GM23338 (cell line): ENCODE measurements at regions not wholly inside any gene's neighbourhood (a gene's known extent, or its start where the extent isn't known, plus 50 kb on each side); places are given as distances from the start of the nearest gene placed in this dataset.

Source experiments
- CREB1 ChIP-seq: fragments of 250-450 bp; sonication (Bioruptor Pico); IDR thresholded peaks from 2 replicates; pipeline ENCODE4 v1.5.0; 2020; ENCODE audit warnings: low read depth, mild to moderate bottlenecking, moderate library complexity
- EZH2 ChIP-seq: fragments of 200-600 bp; sonication (generic); IDR thresholded peaks from one replicate; pipeline ENCODE4 v1.8.0; 2017; ENCODE audit warnings: antibody characterized with exemption, mild to moderate bottlenecking, low read depth; ENCODE audit not compliant: unreplicated experiment
- EZH2phosphoT487 ChIP-seq: fragments of 200-600 bp; sonication (generic); IDR thresholded peaks from one replicate; pipeline ENCODE4 v1.8.1; 2018; ENCODE audit warnings: antibody characterized with exemption; ENCODE audit not compliant: unreplicated experiment
- JUNB ChIP-seq: IDR thresholded peaks from one replicate; pipeline ENCODE4 v1.6.1; 2016; ENCODE audit warnings: antibody characterized with exemption; ENCODE audit not compliant: unreplicated experiment
- NANOG ChIP-seq: IDR thresholded peaks from 2 replicates; pipeline ENCODE4 v1.6.1; 2016; ENCODE audit warnings: antibody characterized with exemption, borderline replicate concordance
- POLR2AphosphoS5 ChIP-seq: IDR thresholded peaks from 2 replicates; pipeline ENCODE4 v1.6.1; 2016; ENCODE audit warnings: antibody characterized with exemption, low read depth
- STAT1 ChIP-seq: IDR thresholded peaks from one replicate; pipeline ENCODE4 v1.6.1; 2016; ENCODE audit warnings: antibody characterized with exemption; ENCODE audit not compliant: unreplicated experiment
- ZNF114 ChIP-seq: fragments of 250-450 bp; sonication (Bioruptor Pico); IDR thresholded peaks from 2 replicates; pipeline ENCODE4 v1.5.0; 2020; ENCODE audit warnings: mild to moderate bottlenecking, moderate library complexity
- TF ChIP-seq, protein P1 (sequence below): fragments of 250-450 bp; sonication (Bioruptor Pico); IDR thresholded peaks from 2 replicates; pipeline ENCODE4 v1.5.0; 2020; ENCODE audit warnings: mild to moderate bottlenecking, moderate library complexity
- TF ChIP-seq, protein P2 (sequence below): IDR thresholded peaks from 2 replicates; pipeline ENCODE4 v1.6.1; 2016; ENCODE audit warnings: antibody characterized with exemption
- TF ChIP-seq, protein P3 (sequence below), 2 experiments: fragments of 200-600 bp in 1 of 2; sonication (generic) in 1 of 2; conservative IDR thresholded peaks; 2 replicates each; pipeline versions ENCODE4 v1.5.1 to v1.6.1; 2016 to 2017; ENCODE audit warnings: antibody characterized with exemption in 2 of 2, low read depth in 2 of 2, mild to moderate bottlenecking in 2 of 2, moderate library complexity in 1 of 2

DNA sequence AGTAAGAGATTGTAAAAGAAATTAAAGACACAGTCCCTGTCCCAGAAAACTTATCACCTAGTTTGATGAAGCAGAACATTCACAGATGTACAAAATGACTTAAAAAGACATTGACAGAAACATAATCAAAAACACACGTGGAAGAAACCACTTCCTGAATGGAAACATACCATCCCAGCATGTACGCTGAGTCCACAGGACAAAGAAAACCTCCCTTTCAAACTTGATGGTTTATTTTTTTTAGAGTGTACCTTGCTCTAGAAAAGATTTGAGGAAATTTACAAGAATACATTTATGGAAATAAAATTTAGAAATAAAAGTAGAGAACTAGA lies 140.9 kb downstream of the PMP22 start (continued):
- TF ChIP-seq, protein P1, sequence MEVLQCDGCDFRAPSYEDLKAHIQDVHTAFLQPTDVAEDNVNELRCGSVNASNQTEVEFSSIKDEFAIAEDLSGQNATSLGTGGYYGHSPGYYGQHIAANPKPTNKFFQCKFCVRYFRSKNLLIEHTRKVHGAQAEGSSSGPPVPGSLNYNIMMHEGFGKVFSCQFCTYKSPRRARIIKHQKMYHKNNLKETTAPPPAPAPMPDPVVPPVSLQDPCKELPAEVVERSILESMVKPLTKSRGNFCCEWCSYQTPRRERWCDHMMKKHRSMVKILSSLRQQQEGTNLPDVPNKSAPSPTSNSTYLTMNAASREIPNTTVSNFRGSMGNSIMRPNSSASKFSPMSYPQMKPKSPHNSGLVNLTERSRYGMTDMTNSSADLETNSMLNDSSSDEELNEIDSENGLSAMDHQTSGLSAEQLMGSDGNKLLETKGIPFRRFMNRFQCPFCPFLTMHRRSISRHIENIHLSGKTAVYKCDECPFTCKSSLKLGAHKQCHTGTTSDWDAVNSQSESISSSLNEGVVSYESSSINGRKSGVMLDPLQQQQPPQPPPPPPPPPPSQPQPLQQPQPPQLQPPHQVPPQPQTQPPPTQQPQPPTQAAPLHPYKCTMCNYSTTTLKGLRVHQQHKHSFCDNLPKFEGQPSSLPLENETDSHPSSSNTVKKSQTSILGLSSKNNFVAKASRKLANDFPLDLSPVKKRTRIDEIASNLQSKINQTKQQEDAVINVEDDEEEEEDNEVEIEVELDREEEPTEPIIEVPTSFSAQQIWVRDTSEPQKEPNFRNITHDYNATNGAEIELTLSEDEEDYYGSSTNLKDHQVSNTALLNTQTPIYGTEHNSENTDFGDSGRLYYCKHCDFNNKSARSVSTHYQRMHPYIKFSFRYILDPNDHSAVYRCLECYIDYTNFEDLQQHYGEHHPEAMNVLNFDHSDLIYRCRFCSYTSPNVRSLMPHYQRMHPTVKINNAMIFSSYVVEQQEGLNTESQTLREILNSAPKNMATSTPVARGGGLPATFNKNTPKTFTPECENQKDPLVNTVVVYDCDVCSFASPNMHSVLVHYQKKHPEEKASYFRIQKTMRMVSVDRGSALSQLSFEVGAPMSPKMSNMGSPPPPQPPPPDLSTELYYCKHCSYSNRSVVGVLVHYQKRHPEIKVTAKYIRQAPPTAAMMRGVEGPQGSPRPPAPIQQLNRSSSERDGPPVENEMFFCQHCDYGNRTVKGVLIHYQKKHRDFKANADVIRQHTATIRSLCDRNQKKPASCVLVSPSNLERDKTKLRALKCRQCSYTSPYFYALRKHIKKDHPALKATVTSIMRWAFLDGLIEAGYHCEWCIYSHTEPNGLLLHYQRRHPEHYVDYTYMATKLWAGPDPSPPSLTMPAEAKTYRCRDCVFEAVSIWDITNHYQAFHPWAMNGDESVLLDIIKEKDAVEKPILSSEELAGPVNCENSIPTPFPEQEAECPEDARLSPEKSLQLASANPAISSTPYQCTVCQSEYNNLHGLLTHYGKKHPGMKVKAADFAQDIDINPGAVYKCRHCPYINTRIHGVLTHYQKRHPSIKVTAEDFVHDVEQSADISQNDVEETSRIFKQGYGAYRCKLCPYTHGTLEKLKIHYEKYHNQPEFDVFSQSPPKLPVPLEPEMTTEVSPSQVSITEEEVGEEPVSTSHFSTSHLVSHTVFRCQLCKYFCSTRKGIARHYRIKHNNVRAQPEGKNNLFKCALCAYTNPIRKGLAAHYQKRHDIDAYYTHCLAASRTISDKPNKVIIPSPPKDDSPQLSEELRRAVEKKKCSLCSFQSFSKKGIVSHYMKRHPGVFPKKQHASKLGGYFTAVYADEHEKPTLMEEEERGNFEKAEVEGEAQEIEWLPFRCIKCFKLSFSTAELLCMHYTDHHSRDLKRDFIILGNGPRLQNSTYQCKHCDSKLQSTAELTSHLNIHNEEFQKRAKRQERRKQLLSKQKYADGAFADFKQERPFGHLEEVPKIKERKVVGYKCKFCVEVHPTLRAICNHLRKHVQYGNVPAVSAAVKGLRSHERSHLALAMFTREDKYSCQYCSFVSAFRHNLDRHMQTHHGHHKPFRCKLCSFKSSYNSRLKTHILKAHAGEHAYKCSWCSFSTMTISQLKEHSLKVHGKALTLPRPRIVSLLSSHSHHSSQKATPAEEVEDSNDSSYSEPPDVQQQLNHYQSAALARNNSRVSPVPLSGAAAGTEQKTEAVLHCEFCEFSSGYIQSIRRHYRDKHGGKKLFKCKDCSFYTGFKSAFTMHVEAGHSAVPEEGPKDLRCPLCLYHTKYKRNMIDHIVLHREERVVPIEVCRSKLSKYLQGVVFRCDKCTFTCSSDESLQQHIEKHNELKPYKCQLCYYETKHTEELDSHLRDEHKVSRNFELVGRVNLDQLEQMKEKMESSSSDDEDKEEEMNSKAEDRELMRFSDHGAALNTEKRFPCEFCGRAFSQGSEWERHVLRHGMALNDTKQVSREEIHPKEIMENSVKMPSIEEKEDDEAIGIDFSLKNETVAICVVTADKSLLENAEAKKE (CRISPR knock-in tag) = no peak
- no peak for TF ChIP-seq EZH2phosphoT487
- TF ChIP-seq POLR2AphosphoS5 = no peak
- TF ChIP-seq ZNF114 = no peak
- TF ChIP-seq CREB1 = no peak
- no peak for TF ChIP-seq STAT1
- TF ChIP-seq, protein P2, sequence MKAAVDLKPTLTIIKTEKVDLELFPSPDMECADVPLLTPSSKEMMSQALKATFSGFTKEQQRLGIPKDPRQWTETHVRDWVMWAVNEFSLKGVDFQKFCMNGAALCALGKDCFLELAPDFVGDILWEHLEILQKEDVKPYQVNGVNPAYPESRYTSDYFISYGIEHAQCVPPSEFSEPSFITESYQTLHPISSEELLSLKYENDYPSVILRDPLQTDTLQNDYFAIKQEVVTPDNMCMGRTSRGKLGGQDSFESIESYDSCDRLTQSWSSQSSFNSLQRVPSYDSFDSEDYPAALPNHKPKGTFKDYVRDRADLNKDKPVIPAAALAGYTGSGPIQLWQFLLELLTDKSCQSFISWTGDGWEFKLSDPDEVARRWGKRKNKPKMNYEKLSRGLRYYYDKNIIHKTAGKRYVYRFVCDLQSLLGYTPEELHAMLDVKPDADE = no peak
- no peak for TF ChIP-seq EZH2
- TF ChIP-seq, protein P3, sequence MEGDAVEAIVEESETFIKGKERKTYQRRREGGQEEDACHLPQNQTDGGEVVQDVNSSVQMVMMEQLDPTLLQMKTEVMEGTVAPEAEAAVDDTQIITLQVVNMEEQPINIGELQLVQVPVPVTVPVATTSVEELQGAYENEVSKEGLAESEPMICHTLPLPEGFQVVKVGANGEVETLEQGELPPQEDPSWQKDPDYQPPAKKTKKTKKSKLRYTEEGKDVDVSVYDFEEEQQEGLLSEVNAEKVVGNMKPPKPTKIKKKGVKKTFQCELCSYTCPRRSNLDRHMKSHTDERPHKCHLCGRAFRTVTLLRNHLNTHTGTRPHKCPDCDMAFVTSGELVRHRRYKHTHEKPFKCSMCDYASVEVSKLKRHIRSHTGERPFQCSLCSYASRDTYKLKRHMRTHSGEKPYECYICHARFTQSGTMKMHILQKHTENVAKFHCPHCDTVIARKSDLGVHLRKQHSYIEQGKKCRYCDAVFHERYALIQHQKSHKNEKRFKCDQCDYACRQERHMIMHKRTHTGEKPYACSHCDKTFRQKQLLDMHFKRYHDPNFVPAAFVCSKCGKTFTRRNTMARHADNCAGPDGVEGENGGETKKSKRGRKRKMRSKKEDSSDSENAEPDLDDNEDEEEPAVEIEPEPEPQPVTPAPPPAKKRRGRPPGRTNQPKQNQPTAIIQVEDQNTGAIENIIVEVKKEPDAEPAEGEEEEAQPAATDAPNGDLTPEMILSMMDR (conservative IDR thresholded peaks at IDR 0.05; ENCODE audit: low read depth in 2 of 2) = no peak
- TF ChIP-seq NANOG = no peak
- no peak for TF ChIP-seq JUNB
